ENCODE measurements at regions not wholly inside any gene's neighbourhood (a gene's known extent, or its start where the extent isn't known, plus 50 kb on each side); places are given as distances from the start of the nearest gene placed in this dataset.

DNA sequence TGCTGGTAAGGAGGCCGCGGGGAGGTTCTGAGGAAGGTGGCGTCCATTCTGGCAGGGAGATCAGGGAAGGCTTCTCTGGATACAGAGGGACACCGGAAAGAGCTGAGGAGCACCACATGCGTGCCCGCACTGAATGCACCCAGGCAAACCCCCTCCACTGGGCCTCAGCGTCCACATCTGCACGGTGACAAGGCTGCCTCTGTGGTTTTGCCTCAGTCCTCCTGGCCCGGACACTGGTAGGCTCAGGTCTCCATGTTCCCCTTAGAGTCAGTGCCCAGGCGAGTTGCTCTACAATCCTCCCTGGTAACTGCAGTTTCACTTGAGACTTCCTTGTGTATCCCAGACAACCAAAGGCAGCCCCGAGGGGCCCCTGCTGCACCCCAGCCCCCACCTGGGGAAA is 173.3 kb downstream of the MELK start:
- TF ChIP-seq CTCF (conservative IDR thresholded peaks at IDR 0.05) (no peak), ZFX (IDR thresholded peaks at IDR 0.05) (no peak)

All from C4-2B (cell line).